H1 (cell line): ENCODE measurements at regions not wholly inside any gene's neighbourhood (a gene's known extent, or its start where the extent isn't known, plus 50 kb on each side); places are given as distances from the start of the nearest gene placed in this dataset.

Experiments used
- POLR2A ChIP-seq, 2 experiments: IDR thresholded peaks; 1 replicate in 1 of 2; 2 replicates in 1 of 2; pipeline ENCODE4 v1.6.1; 2011; ENCODE audit warnings: low read depth in 2 of 2, low read length in 2 of 2, mild to moderate bottlenecking in 2 of 2; ENCODE audit errors: control extremely low read depth in 1 of 2
- POLR2AphosphoS5 ChIP-seq: IDR thresholded peaks from 2 replicates; pipeline ENCODE4 v1.6.1; 2011; ENCODE audit warnings: low read depth, low read length
- SIN3A ChIP-seq, 2 experiments: IDR thresholded peaks in 1 of 2; conservative IDR thresholded peaks in 1 of 2; 2 replicates each; pipeline ENCODE4 v1.6.1; 2011 to 2012; ENCODE audit warnings: low read length in 2 of 2, improper control_type of control experiment in 1 of 2, low read depth in 1 of 2, mild to moderate bottlenecking in 1 of 2
- SP2 ChIP-seq: IDR thresholded peaks from 2 replicates; pipeline ENCODE4 v1.6.1; 2012; ENCODE audit warnings: mild to moderate bottlenecking, low read length, inconsistent platforms
- TF ChIP-seq, protein P1 (sequence below), 3 experiments: IDR thresholded peaks; 1 replicate in 2 of 3; 2 replicates in 1 of 3; pipeline versions ENCODE4 v1.5.1 to v1.6.1; 2011; ENCODE audit warnings: low read length in 3 of 3, mild to moderate bottlenecking in 3 of 3, inconsistent platforms in 2 of 3, low read depth in 1 of 3, moderate library complexity in 1 of 3; ENCODE audit not compliant: insufficient read depth in 1 of 3; ENCODE audit errors: control extremely low read depth in 1 of 3
- TF ChIP-seq, protein P2 (sequence below): IDR thresholded peaks from 2 replicates; pipeline ENCODE4 v1.6.1; 2011; ENCODE audit warnings: low read depth, mild to moderate bottlenecking, low read length; ENCODE audit not compliant: insufficient read depth

DNA sequence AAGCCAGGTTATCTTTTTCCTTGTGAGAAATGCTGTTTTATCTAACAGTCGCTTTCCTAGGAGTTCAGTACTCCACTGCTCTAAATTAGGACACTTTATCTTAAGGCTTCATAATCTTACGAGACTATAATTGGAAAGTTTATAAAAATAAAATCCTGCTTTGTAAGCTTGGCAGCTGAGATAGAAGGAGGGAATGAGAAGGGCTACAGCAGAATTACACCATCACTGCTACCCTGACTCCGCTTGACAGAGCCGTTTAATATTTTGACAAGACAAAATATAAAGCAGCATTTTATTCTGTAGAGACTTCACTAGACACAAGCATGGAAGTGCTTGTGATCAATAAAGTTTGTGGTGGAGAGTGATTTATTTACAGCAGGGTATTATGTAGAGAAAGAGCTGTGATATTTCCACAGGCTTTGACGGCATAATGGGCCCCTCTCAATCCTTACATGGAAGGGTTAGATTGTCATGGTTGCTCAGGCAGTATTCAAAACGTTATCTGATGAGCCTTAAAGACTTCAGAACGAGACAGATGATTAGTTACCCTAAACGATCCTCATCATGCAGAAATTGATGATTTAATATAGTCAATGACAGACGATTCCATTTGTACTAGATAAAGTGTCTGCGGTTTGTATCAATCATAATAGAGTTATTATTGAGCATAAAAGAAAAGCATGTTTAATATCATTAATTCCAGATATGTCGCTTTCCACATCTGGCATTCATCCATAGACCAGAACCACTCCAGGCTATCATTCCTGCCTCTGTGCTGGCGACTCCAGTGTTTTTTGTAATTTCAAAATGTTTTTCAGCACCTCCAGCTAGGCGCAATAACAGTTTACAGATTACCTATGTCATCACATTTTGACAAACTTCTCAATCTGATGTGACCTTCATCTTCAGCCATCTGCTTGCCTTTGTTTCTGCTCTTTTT is 242.2 kb downstream of the FIGN start:
- no peak for TF ChIP-seq POLR2A (IDR thresholded peaks at IDR 0.05; ENCODE audit: control extremely low read depth in 1 of 2, low read depth in 2 of 2, low read length in 2 of 2)
- TF ChIP-seq, protein P1, sequence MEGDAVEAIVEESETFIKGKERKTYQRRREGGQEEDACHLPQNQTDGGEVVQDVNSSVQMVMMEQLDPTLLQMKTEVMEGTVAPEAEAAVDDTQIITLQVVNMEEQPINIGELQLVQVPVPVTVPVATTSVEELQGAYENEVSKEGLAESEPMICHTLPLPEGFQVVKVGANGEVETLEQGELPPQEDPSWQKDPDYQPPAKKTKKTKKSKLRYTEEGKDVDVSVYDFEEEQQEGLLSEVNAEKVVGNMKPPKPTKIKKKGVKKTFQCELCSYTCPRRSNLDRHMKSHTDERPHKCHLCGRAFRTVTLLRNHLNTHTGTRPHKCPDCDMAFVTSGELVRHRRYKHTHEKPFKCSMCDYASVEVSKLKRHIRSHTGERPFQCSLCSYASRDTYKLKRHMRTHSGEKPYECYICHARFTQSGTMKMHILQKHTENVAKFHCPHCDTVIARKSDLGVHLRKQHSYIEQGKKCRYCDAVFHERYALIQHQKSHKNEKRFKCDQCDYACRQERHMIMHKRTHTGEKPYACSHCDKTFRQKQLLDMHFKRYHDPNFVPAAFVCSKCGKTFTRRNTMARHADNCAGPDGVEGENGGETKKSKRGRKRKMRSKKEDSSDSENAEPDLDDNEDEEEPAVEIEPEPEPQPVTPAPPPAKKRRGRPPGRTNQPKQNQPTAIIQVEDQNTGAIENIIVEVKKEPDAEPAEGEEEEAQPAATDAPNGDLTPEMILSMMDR (IDR thresholded peaks at IDR 0.05; ENCODE audit: control extremely low read depth in 1 of 3, insufficient read depth in 1 of 3, low read depth in 1 of 3, low read length in 3 of 3) = no peak
- TF ChIP-seq SP2 = no peak
- no peak for TF ChIP-seq POLR2AphosphoS5
- TF ChIP-seq, protein P2, sequence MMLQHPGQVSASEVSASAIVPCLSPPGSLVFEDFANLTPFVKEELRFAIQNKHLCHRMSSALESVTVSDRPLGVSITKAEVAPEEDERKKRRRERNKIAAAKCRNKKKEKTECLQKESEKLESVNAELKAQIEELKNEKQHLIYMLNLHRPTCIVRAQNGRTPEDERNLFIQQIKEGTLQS = no peak
- TF ChIP-seq SIN3A (conservative IDR thresholded peaks at IDR 0.05 in 1 of 2, IDR thresholded peaks at IDR 0.05 in 1 of 2; ENCODE audit: low read depth in 1 of 2, low read length in 2 of 2) = no peak
